Left cardiac atrium (tissue), 4 donors: ENCODE measurements at regions not wholly inside any gene's neighbourhood (a gene's known extent, or its start where the extent isn't known, plus 50 kb on each side); places are given as distances from the start of the nearest gene placed in this dataset.
"Not testable (repeated sequence)": the region's sequence is repeated elsewhere in the genome, so short reads cannot be mapped to it uniquely, and the experiment has no call there.

Experiments used
- ATAC-seq, 2 donors: fragments of 200-7000 bp; cut with Tn5 transposase; one replicate each; pipeline ENCODE4 v1.9.1; 2020; ENCODE audit warnings: mild to moderate bottlenecking in 2 of 2, moderate library complexity in 2 of 2
- DNase-seq: peaks from one replicate; pipeline ENCODE4 v3.0.0-alpha.2; 2020
- intact Hi-C, 2 donors: fragments of 100-400 bp; cut with DNase I; formaldehyde crosslinking; loops; one replicate each; pipeline versions ENCODE4 v1.14.1 to v1.15.1; 2022 to 2023
- donor health status: DM: no; HTN: yes; CAD: no.
- donor health status: DM: no; HTN: yes; CAD: no; lungs with severe emphysema.
- donor health status: DM: yes; HTN: yes; CAD: no.
- donor health status: Dilated cardiomyopathy.

DNA sequence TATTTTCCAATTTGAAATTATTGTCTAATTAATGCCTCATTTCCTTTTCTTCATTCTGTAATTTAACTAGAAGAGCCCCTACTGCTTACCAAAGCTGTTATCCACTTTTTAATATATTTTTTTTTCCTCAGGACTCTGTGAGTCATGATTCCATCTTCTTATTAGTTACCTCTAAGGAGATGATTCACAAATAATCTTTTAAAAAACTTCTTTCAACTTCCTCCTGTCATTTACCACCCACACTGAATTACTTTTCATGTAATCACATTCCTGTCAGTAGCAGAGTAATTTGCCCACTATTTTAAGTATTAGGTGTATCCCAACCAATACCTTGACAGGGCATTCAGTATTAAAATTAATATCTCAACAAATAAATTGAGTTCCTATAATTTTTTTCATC, 470.9 kb upstream of the ADGRL3 start:
- intact Hi-C loops, result no loop called here
- ATAC-seq (no peak), DNase-seq (no peak)

DNA sequence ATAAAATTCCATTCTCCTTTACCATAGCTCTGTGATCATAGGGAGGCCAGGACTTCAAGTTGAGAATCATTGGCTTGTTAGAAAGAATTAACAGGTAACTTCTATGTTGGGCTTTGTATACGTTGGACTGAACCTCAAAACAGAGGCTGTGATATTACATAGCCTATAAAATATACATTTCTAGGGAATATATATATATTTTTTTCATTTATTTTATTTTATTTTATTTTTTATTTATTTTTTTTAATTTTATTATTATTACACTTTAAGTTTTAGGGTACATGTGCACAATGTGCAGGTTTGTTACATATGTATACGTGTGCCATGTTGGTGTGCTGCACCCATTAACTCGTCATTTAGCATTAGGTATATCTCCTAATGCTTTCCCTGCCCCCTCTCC, 470.4 kb upstream of the ADGRL3 start:
- ATAC-seq, DNase-seq, intact Hi-C loops: not testable (repeated sequence)

DNA sequence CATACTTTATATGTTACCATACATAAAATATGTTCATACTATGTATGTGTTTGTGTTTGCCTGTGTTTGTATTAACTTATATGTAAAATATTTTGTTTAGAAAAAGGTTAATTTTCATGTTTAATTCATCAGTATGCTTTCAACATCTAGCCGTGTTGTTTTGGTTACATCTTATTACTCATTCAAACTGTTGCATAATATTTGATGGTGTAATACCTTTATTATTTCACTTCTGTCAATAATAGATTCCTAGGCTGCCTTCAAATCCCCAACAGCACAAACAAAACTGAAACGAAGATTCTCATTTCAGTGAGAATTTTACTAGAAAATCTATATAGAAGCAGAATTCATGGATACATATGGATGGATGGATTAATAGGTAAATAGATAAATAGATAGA, 462.3 kb upstream of the ADGRL3 start:
- no peak for ATAC-seq
- DNase-seq, result no peak
- intact Hi-C loops, result no loop called here

DNA sequence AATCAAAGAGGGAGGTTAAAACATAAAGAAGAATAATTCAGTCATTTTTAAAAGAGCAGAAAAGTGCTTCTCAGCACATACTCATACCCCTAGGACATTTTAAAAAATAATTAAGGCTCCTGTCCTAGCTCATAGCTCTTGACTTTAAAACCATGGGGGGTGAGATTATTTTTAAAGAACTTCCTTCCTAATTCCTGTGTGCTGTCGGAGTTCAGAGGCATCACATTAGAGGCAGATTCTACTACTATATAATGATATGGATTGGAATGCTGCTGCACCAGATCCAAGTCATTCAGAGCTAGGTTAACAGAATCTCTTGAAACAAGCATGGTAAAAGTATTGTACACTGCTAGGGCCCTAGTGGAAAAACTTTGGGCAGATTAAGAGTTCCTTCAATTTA, 456.5 kb upstream of the ADGRL3 start:
- DNase-seq (no peak), ATAC-seq (no peak)
- intact Hi-C loops, result no loop called here

DNA sequence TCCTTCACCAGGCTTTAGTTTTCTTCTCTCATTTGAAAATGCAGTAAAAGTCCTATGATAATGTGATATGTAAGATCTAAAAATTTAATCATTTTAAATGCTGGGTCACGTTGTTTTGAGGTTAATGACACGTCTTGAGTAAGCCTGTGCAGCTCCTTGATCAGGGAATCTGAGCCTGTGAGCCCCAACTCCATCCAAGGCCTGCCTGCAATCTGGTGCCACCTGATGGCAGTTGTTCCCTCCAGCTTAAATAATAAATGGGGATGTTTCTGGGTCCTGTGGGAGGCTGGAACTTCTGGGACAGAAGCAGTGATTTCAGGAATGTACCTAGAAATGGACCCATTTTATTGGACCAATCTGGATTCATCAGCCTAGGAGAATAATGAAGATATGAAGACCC, 455.4 kb upstream of the ADGRL3 start:
- intact Hi-C loops, result no loop called here
- DNase-seq (no peak), ATAC-seq (no peak)

DNA sequence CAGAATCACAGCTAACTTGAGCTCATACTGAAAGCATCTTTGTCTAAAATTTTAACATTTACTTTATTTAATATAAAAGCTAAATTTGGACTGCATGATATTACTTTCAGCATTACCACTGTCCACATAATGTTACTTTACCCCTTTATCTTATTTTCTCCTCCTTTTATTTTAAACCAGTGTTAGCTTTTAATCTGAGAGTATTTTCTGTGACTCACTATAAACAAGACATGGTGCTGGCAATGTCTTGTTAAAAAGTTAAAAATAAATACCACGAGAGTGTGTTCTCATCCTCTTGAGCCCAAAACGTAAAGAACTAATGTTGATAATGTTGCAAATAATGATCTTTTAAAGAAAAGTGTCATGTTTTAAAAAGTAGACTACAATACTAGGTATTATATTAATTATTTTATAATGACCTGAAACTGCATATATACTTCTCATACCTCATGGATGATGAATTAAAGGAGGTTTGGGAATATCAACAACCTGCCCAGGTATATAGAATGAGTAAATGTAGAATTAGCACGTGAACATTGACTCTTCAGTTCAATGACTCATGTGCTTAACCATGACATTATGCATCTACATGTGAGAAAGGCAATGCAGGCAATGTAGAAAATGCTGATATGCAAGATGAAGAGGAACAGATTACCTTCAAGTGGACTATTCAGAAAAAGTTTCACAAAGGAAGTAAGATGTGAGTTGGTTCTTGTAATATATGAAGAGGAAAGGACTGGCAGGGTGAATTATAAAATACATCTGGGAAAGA, 454.1 kb upstream of the ADGRL3 start:
- intact Hi-C loops, result no loop called here
- DNase-seq (no peak), ATAC-seq (no peak)

DNA sequence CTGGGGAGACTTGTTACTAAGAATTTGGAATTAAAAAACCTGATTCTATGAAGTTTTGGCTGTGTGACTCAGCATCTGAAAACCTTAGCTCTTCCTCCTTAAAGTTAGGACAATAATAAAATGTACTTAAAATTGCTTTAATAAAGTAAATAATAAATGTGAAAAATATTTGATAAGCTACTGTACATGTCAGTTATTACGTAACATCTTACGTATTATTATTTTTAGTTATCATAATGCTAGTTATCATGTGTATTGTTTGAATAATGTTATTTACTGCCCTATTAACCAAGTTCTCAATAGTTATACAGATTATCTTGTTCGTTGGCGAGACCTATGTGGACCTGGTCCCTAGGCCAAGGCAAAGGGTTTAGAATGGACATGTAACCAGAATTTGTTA, 449.2 kb upstream of the ADGRL3 start:
- DNase-seq (no peak), ATAC-seq (no peak)
- intact Hi-C loops, result no loop called here

DNA sequence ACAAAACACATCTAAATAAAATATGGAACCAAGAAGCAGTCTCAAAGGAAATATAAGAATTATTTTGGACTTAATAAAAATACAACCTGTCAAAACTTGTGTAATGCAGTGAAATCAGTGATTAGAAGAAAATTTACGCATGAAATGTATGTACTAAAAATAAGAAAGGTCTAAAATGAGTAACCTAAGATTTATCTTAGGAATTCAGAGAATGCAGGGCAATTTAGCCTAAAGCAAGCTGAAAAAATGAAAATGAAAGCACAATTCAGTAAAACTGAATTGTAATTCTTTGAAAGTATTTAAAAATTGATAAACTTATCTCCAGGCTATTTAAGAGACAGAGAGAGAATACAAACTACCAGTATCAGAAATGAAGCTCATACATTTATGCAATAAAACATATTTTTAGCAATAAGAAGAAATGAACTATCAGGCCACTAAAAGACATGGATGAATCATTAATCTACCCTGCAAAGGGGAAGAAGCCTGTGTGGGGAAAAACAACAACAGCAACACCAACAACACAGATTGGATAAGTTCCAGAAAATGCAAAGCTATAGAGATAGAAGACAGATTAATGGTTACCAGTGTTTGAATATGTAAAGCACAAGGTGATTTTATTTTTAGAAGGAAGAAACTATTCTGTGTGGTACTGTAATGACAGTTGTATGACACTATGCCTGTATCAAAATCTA, 442.0 kb upstream of the ADGRL3 start:
- DNase-seq (no peak), ATAC-seq (no peak)
- intact Hi-C loops, result no loop called here

DNA sequence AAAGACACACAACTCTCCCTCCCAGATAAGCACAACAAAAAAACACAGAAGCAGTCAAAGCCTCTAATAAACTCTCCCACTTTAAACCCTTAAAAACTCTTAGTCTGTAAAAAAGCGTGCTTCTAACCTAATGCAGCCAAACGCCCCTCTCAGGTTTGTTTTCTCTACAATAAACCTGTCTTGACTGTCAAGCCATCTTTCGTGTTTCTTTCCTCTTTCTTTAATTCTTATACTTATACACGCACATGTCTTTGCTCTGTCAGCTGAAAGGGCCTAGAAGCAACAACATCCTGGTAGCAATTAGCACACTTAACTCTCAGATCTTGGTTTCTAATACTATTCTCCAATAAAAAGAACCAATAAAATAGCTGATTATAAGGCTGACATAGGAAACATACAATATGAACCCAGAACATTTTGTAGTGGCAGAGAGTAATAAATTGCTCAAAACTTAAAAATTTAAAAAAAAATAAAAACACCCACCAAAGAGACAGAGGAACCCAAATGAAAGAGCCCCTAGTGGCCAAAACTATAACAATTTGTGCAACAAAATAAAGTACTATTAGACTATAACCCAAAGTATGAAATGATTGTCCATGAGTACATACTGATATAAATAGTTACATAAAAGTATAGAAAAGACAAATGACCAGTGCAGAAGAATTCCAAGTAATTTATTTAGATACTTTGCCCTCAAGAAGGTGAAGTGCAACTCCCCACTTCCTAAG, 440.4 kb upstream of the ADGRL3 start:
- no peak for ATAC-seq
- no peak for DNase-seq
- intact Hi-C loops, result no loop called here

DNA sequence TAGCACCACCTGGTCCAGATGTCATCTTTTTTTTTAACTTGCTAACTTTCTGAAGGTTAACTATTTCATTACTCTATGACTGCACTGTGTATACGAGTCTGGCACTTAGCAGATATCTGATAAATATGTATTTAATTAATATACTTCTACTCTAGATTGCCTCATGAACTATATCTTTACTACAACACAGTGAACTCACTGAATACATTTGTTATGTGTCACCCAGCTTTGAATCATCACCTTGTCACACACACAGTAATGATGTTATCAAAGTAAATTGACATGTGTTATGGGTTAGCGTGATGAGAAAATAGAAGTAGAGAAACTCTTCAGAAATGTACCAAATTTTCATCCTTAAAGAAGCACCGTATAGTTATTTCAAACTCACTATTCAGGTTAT, 419.3 kb upstream of the ADGRL3 start:
- intact Hi-C loops, result no loop called here
- DNase-seq (no peak), ATAC-seq (no peak)

DNA sequence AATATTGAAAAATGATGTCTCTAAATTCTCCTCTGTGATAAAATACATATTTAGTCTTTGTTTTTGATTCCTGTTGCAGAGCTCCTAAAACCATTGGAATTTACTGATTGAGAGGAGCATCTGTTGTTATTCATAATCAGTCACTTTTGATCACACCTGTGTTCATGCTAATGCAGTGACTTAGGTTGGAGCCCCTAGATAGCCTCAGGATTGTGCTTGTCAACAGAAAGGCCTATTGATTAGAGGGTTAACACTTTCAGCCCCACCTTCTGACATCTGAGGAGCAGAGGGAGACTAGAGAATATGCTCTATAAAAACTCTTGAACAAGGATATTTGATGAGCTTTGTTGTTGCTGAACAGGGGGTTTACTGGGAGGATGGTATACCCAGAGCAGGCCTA, 409.5 kb upstream of the ADGRL3 start:
- no peak for DNase-seq
- intact Hi-C loops, result no loop called here
- no peak for ATAC-seq

DNA sequence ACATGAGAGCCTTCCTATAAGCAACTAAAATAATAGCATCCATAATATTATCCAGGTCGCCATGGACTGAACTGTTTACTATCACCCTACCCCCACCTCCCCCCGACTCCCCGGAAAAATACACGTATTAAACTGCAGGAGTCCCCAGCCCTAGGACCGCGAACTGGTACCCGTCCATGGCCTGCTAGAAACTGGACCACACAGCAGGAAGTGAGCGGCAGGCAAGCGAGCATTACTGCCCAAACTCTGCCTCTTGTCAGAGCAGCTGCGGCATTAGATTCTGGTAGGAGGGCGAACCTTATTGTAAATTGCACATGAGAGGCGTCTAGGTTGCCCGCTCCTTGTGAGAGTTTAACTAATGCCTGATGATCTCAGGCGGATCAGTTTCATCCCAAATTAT, 405.8 kb upstream of the ADGRL3 start:
- intact Hi-C loops, result no loop called here
- DNase-seq, result no peak

DNA sequence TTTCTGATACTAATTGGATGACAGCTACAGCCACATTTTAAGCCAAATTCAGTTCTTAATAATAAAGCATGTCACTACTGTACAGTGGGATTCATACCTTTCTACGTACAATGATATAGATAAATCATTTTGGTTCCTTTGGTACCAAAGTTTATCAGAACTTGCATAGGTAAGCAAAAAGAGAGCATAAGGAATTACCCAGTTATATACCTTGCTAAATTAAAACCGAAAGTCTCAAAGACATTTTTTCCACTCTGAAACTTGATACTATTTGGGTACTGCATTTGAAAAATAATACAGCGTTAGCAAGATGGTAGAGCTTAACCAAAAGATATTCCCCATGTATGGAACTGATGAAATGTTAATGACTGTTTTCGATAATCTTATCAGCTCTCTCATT, 400.9 kb upstream of the ADGRL3 start:
- intact Hi-C loops, result no loop called here
- ATAC-seq, result no peak
- no peak for DNase-seq

More for the DNA sequence above, 405.8 kb upstream of the ADGRL3 start:
- ATAC-seq, result no peak

DNA sequence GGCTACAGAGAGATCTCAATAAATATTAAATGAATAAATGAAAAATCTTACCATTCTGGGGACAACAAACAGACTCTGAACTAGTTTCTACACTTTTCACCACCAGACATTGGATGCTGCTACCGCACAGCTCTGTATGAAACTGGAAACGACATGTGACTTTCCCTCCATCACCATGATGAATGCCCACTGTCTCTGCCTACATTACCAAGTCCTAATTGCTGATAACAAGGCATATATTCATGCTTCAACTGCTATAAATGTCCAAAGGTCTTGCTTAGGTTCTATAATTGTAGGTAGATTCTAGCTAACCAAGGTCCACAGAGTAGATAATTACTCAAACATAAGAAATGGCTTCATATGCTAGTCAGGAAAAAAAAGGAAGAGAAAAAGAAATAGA, 399.4 kb upstream of the ADGRL3 start:
- intact Hi-C loops, result no loop called here
- no peak for ATAC-seq

DNA sequence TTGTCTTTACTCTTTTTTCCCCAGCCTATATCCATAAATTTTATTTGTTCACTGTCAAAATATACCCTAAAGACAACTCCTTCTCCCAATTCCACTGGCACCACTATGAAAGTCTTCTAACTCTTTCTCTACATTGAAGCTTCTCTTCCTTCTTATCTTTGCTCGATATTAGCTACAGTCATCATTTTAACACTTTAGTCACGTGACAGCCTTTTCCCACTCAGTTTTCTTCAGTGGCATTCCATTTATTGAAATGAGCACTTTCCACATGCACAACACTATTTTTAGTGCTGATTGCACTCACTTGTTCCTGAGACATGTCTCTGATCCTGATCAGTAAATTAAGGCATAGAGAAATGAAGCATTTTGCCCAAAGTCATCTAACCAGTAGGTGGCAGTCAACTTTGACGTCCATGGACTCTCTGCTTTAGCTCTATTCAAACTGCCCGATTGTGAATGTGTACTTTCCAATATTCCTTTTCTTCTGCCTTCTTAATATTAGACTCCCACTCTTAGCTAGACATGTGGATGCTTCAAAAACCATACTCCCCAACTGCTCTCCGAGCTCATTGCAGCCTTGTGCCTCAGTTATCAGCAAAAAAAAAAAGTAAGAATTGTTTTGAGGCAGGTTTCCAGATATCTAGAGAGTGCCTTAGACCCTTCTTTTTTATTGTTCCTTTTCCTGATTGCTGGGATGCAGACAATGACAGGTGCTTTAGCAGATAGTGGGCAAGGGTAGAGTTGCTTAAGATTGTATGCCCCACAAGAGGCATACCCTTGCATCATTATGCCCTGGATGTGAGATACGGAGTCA, 394.4 kb upstream of the ADGRL3 start:
- ATAC-seq (no peak), DNase-seq (no peak)
- intact Hi-C loops, result no loop called here

More for the DNA sequence above, 399.4 kb upstream of the ADGRL3 start:
- DNase-seq, result no peak

DNA sequence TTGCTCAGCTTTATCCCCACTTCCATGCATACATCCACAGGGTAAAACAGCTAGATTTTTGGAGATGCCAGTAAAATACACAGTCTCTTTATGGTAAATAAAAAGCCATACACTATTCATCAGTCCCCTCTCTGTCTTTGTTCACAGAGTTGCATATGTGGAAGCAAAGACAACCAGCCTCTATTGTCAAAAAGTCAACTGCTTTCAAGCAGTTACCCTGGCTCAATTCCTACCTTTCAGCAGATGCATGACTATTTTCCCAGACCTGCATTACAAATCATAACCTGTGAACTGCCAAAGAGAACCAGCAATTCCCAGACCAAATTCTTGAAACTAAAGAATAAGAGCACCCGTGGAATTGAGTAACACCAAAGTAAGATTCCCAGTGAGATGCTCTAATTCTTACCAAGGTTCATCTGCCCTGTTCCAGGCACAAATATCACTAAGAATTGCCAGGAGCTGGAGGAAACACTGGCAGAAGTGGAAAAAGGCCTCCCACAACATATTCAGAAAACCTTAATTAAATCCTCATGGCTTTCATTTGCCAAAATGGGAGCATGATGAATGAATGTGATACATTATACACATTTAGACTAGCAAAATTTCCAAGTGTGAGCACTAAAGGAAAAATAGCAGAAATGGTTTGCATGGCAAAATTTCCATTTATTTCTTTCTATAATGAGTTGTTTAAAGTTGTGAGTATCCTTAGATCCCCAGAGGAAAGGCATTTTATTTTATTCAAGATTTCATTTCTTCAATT, 391.2 kb upstream of the ADGRL3 start:
- intact Hi-C loops, result no loop called here
- no peak for ATAC-seq
- no peak for DNase-seq

DNA sequence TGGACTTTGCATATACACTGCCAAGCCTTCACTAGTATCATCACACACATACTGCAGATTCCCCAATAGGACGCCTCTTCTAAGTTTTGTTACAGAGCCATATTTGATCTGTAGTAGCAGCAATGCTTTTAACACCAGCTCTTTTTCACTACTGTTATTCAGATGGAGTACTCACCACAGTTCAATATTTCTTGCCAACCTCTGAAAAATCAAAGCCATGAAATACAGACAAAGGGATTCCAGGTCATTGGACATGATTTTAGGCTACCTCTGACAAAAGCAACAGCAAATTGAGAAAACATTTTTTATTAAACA, 390.7 kb upstream of the ADGRL3 start:
- ATAC-seq, result no peak
- intact Hi-C loops, result no loop called here
- DNase-seq, result no peak

DNA sequence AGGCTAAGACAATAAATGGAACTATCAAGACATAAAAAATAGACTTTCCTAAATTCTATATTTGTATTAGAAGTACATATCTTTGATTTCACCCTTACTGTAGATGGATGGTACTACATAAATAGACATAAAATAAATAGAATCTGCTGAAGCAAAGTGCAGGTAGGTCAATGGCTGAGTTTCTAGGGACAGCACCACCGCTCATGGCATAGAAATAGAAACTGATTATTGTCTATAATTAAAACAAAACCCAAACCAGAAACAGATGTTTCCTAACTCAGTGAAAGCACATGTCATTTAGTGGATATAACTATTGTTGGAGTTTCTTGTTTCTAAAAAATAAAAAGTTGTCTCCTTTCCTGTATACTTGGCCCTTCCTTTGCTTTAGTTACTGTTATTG, 387.3 kb upstream of the ADGRL3 start:
- DNase-seq, result no peak
- intact Hi-C loops, result no loop called here
- no peak for ATAC-seq

DNA sequence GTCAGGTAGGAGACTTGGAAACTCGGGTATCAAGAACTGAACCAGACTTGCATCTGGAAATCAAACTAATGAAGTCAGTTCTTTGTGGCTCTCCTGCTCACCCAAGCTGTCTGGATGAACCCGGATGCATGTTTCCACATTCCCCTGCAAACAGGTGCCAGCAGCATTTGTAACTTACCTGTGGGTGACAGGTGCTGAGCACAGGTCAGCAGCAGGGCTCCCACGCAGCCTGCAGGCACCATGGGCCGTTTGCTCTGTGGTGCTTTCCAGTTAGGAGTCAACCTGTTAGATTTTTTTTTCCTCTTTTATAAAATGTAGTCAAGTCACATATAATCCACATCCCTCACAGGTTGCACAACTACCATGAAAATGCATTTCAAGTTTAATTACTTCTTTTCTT, 385.6 kb upstream of the ADGRL3 start:
- DNase-seq (no peak), ATAC-seq (no peak)
- intact Hi-C loops, result no loop called here
